Esophagus squamous epithelium (tissue), 5 donors: ENCODE measurements at regions not wholly inside any gene's neighbourhood (a gene's known extent, or its start where the extent isn't known, plus 50 kb on each side); places are given as distances from the start of the nearest gene placed in this dataset.
"Not testable (repeated sequence)": the region's sequence is repeated elsewhere in the genome, so short reads cannot be mapped to it uniquely, and the experiment has no call there.

Experiments used
- DNase-seq: peaks from one replicate; lab custom pipeline; 2025; lab: John Stamatoyannopoulos, UW
- H3K27ac ChIP-seq, 4 donors: fragments of 200-600 bp; sonication (generic); one replicate each; pipeline ENCODE4 v1.5.1; 2016 to 2019; ENCODE audit warnings: mild to moderate bottlenecking in 1 of 4
- H3K27me3 ChIP-seq, 4 donors: fragments of 200-600 bp; sonication (generic); 1 replicate in 3 of 4; 2 replicates in 1 of 4; pipeline versions ENCODE4 v1.5.1 to v1.6.0; 2017 to 2021; ENCODE audit warnings: antibody characterized with exemption in 1 of 4
- H3K36me3 ChIP-seq, 3 donors: fragments of 200-600 bp; sonication (generic); one replicate each; pipeline ENCODE4 v1.5.1; 2016 to 2019
- H3K4me1 ChIP-seq, 3 donors: fragments of 200-600 bp; sonication (generic); one replicate each; pipeline ENCODE4 v1.5.1; 2017 to 2019
- H3K4me3 ChIP-seq, 4 donors: fragments of 200-600 bp; sonication (generic); 1 replicate in 3 of 4; 2 replicates in 1 of 4; pipeline ENCODE4 v1.5.1; 2016 to 2019; ENCODE audit warnings: mild to moderate bottlenecking in 2 of 4, moderate library complexity in 1 of 4
- H3K9me3 ChIP-seq, 3 donors: fragments of 200-600 bp; sonication (generic); one replicate each; pipeline ENCODE4 v1.5.1; 2016 to 2019
- POLR2A ChIP-seq, 4 donors: fragments of 450-650 bp; IDR thresholded peaks; one replicate each; pipeline ENCODE4 v1.6.1; 2017; ENCODE audit warnings: antibody characterized with exemption in 4 of 4, mild to moderate bottlenecking in 4 of 4, moderate library complexity in 3 of 4
- WGBS, 2 donors: methylation state at CpG; one replicate each; pipeline ENCODE4 v1.1.5; 2018; 5-methylcytosine and 5-hydroxymethylcytosine counted together
- intact Hi-C: fragments of 100-400 bp; cut with DNase I; formaldehyde crosslinking; loops from one replicate; pipeline ENCODE4 v1.15.0; 2022
- TF ChIP-seq, protein P1 (sequence below), 6 experiments: fragments of 450-650 bp in 4 of 6; fragments of 200-600 bp in 2 of 6; sonication (generic) in 2 of 6; IDR thresholded peaks; one replicate each; pipeline ENCODE4 v1.5.1; 2016 to 2019; ENCODE audit warnings: antibody characterized with exemption in 6 of 6, mild to moderate bottlenecking in 4 of 6, moderate library complexity in 4 of 6
- donor health status: DM: yes; HTN: yes; CAD: no.

DNA sequence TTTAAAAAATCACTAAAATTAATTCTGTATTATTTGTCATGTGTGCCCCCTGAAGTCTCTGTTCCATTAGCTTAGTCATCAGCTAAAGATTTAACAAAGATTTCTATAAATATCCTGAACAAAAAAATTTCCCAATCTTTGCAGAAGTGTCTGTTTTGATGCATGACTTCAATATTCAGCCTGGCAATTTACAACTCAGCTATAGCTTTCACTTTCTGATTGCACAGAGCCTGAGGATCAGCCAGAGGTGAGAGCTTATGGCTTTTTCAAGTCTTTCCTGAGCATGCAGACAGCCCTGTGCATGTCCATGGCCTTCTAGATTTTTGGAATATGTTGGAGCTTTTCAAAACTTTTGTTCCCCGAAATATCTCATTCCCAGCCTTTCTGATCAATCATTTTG, 420.1 kb downstream of the ZNF674 start:
- no peaks in the 10 kb centered on the region for H3K9me3 ChIP-seq
- WGBS, 2 donors: 50 to 60% methylated on average over 1 of the region's 1 CpG
- DNase-seq: no peak
- H3K27me3 ChIP-seq: peaks cover 0 to 5% (median 0%) of the 10 kb centered on the region in 4 donors
- no peaks in the 10 kb centered on the region for H3K36me3 ChIP-seq
- no peak overlapping the region for H3K4me3 ChIP-seq
- intact Hi-C loops: no loop called here
- H3K4me1 ChIP-seq: peaks cover 0 to 7% (median 0%) of the 10 kb centered on the region in 3 donors
- H3K27ac ChIP-seq: peak overlapping the region in 1 of 4 donors; percentile 52
- TF ChIP-seq, protein P1, sequence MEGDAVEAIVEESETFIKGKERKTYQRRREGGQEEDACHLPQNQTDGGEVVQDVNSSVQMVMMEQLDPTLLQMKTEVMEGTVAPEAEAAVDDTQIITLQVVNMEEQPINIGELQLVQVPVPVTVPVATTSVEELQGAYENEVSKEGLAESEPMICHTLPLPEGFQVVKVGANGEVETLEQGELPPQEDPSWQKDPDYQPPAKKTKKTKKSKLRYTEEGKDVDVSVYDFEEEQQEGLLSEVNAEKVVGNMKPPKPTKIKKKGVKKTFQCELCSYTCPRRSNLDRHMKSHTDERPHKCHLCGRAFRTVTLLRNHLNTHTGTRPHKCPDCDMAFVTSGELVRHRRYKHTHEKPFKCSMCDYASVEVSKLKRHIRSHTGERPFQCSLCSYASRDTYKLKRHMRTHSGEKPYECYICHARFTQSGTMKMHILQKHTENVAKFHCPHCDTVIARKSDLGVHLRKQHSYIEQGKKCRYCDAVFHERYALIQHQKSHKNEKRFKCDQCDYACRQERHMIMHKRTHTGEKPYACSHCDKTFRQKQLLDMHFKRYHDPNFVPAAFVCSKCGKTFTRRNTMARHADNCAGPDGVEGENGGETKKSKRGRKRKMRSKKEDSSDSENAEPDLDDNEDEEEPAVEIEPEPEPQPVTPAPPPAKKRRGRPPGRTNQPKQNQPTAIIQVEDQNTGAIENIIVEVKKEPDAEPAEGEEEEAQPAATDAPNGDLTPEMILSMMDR (IDR thresholded peaks at IDR 0.05): no peak
- no peak for TF ChIP-seq POLR2A (IDR thresholded peaks at IDR 0.05)

DNA sequence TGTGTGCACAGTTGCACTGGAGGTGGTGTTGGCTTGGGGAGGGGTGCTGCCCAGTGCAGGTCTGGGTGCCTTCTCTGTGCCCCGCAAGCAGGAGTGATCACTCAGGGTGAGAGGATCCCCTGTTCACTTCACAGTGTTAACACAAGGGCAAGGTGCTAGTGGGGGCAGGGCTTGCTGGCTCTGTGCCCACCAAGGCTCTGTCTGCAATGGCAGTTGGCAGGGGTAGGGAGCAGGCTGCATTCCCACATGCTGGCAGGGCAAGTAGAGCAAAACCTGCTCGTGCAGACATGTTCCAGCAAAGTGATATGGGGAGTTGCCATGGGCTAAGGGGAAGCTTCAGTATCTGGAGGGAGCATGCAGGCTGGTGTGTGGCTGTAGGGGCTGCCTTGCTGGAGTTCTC, 428.0 kb downstream of the ZNF674 start:
- no CpG with 5 or more reads among the region's 2 CpGs for WGBS, 2 donors

DNA sequence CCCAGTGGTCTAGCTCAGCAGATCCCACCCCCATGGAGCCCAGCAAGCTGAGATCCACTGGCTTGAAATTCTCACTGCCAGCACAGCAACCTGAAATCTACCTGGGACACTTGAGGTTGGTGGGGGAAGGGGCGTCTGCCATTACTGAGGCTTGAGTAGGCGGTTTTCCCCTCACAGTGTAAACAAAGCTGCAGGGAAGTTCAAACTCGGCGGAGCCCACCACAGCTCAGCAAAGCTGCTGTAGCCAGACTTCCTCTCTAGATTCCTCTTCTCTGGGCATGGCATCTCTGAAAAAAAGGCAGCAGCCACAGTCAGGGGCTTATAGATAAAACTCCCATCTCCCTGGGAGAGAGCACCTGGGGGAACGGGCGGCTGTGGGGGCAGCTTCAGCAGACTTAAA, 457.9 kb downstream of the ZNF674 start:
- H3K36me3 ChIP-seq, H3K27me3 ChIP-seq, H3K4me3 ChIP-seq, H3K27ac ChIP-seq, DNase-seq, H3K4me1 ChIP-seq, H3K9me3 ChIP-seq, intact Hi-C loops: not testable (repeated sequence)
- no CpG with 5 or more reads among the region's 6 CpGs for WGBS, 2 donors

More for the DNA sequence above, 428.0 kb downstream of the ZNF674 start:
- Histone ChIP-seq H3K27ac (peak overlapping the region in 2 of 4 donors; percentile 46), H3K36me3 (no peaks in the 10 kb centered on the region), H3K27me3 (no peaks in the 10 kb centered on the region), H3K9me3 (no peaks in the 10 kb centered on the region), H3K4me3 (no peak overlapping the region), H3K4me1 (peaks cover 0 to 15% (median 0%) of the 10 kb centered on the region in 3 donors)
- intact Hi-C loops: no loop called here
- DNase-seq: no peak
- TF ChIP-seq, protein P1 (IDR thresholded peaks at IDR 0.05): no peak
- no peak for TF ChIP-seq POLR2A (IDR thresholded peaks at IDR 0.05)

DNA sequence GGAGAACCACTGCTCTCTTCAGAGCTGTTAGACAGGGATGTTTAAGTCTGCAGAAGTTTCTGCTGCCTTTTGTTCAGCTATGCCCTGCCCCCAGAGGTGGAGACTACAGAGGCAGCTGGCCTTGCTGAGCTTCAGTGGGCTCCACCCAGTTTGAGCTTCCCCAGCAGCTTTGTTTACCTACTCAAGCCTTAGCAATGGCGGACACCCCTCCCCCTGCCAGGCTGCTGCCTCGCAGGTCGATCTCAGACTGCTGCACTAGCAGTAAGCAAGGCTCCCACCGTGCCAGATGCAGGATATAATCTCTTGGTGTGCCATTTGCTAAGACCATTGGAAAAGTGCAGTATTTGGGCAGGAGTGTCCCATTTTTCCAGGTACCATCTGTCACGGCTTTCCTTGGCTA, 465.1 kb downstream of the ZNF674 start:
- H3K27me3 ChIP-seq, H3K27ac ChIP-seq, H3K4me3 ChIP-seq, H3K9me3 ChIP-seq, H3K36me3 ChIP-seq, intact Hi-C loops, DNase-seq, H3K4me1 ChIP-seq: not testable (repeated sequence)
- WGBS, 2 donors: 69 to 85% methylated on average over 4 to 5 of the region's 5 CpGs

DNA sequence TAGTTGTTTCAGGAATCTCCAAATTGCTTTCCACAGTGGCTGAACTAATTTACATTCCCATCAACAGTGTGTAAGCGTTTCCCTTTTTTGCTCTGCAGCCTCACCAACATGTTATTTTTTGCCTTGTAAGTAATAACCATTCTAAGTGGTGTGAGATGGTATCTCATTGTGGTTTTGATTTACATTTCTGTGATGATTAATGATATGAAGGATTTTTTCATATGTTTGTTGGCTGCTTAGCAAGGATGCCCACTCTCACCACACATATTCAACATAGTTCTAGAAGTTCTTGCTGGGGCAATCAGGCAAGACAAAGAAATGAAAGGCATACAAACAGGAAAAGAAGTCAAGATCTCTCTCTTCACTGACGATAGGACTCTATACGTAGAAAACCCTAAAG, 472.4 kb downstream of the ZNF674 start:
- 77 to 84% methylated on average over 3 of the region's 3 CpGs for WGBS, 2 donors
- intact Hi-C loops: no loop called here
- no peak for TF ChIP-seq POLR2A (IDR thresholded peaks at IDR 0.05)
- TF ChIP-seq, protein P1 (IDR thresholded peaks at IDR 0.05): no peak
- no peaks in the 10 kb centered on the region for H3K27me3 ChIP-seq
- no peak overlapping the region for H3K4me3 ChIP-seq
- no peaks in the 10 kb centered on the region for H3K4me1 ChIP-seq
- no peak for DNase-seq
- H3K27ac ChIP-seq: no peak overlapping the region
- H3K36me3 ChIP-seq: no peaks in the 10 kb centered on the region
- no peaks in the 10 kb centered on the region for H3K9me3 ChIP-seq

DNA sequence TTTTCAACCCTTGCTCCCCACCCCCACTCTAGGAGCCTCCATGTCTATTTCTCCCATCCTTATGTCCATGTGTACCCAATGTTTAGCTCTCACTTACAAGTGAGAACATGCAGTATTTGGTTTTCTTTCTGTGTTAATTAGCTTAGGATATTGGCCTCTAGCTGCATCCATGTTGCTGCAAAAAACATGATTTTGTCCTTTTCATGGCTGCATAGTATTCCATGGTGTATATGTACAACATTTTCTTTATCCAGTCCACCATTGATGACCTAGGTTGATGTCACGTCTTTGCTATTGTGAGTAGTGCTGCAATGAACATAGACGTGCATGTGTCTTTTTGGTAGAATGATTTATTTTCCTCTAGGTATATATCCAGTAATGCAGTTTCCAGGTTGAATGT, 472.8 kb downstream of the ZNF674 start:
- Histone ChIP-seq H3K9me3 (no peaks in the 10 kb centered on the region), H3K36me3 (no peaks in the 10 kb centered on the region), H3K4me1 (no peaks in the 10 kb centered on the region), H3K27me3 (no peaks in the 10 kb centered on the region), H3K27ac (no peak overlapping the region), H3K4me3 (no peak overlapping the region)
- WGBS, 2 donors: 67 to 83% methylated on average over 2 of the region's 2 CpGs
- TF ChIP-seq, protein P1 (IDR thresholded peaks at IDR 0.05): no peak
- TF ChIP-seq POLR2A (IDR thresholded peaks at IDR 0.05): no peak
- no peak for DNase-seq
- intact Hi-C loops: no loop called here
